ENCODE measurements at regions not wholly inside any gene's neighbourhood (a gene's known extent, or its start where the extent isn't known, plus 50 kb on each side); places are given as distances from the start of the nearest gene placed in this dataset.

DNA sequence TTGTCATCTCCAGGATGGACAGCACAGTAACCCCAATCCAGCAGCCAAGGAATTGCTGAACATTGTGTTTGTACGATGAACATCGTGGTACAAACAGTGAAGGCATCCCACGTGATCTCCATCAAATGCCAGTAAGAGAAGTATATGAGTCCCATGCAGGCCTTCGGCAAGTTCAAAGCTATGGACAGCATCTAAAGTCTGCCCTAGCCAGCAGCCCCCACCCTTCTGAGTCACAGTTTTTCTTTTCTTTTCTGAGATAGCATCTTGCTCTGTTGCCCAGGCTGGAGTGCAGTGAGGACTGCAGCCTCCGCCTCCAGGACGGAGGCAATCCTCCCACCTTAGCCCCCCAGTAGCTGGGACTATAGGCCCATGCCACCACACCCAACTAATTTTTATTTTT, 71.0 kb upstream of the SRD5A2 start:
- TF ChIP-seq, protein P1, sequence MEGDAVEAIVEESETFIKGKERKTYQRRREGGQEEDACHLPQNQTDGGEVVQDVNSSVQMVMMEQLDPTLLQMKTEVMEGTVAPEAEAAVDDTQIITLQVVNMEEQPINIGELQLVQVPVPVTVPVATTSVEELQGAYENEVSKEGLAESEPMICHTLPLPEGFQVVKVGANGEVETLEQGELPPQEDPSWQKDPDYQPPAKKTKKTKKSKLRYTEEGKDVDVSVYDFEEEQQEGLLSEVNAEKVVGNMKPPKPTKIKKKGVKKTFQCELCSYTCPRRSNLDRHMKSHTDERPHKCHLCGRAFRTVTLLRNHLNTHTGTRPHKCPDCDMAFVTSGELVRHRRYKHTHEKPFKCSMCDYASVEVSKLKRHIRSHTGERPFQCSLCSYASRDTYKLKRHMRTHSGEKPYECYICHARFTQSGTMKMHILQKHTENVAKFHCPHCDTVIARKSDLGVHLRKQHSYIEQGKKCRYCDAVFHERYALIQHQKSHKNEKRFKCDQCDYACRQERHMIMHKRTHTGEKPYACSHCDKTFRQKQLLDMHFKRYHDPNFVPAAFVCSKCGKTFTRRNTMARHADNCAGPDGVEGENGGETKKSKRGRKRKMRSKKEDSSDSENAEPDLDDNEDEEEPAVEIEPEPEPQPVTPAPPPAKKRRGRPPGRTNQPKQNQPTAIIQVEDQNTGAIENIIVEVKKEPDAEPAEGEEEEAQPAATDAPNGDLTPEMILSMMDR (conservative IDR thresholded peaks at IDR 0.05; ENCODE audit: low read depth, low read length) = no peak
- TF ChIP-seq EZH2 (IDR thresholded peaks at IDR 0.05; ENCODE audit: borderline replicate concordance, low read depth, low read length, poor library complexity, severe bottlenecking) = no peak
